ENCODE measurements at regions not wholly inside any gene's neighbourhood (a gene's known extent, or its start where the extent isn't known, plus 50 kb on each side); places are given as distances from the start of the nearest gene placed in this dataset.

GRCh38 chr13:80132741-80133601 is 208.0 kb downstream of the SPRY2 start:
- peak; percentile 7 to 76 for DNase-seq (ENCODE audit: low read depth in 2 of 2)

GRCh38 chr13:80131204-80131603 is 209.7 kb downstream of the SPRY2 start:
- peak; percentile 33 to 52 for DNase-seq (ENCODE audit: low read depth in 2 of 2)

- DNase-seq (ENCODE audit: low read depth in 2 of 2), result no peak
These were observed 214.4 kb downstream of the SPRY2 start for GRCh38 chr13:80126389-80127068.

GRCh38 chr13:80123945-80124344 is 217.0 kb downstream of the SPRY2 start:
- DNase-seq (ENCODE audit: low read depth in 2 of 2), result no peak

GRCh38 chr13:80121038-80121437 is 219.9 kb downstream of the SPRY2 start:
- no peak for DNase-seq (ENCODE audit: low read depth in 2 of 2)

- DNase-seq (ENCODE audit: low read depth in 2 of 2), result no peak
These were observed 222.4 kb downstream of the SPRY2 start for GRCh38 chr13:80118506-80118905.

GRCh38 chr13:80118099-80118498 is 222.8 kb downstream of the SPRY2 start:
- no peak for DNase-seq (ENCODE audit: low read depth in 2 of 2)

- DNase-seq (ENCODE audit: low read depth in 2 of 2), result no peak
These were observed 223.4 kb downstream of the SPRY2 start for GRCh38 chr13:80117515-80117914.

GRCh38 chr13:80116107-80116506 is 224.8 kb downstream of the SPRY2 start:
- peak in 1 of 2 donors; percentile 7 for DNase-seq (ENCODE audit: low read depth in 2 of 2)

GRCh38 chr13:80115616-80116015 is 225.3 kb downstream of the SPRY2 start:
- no peak for DNase-seq (ENCODE audit: low read depth in 2 of 2)

- DNase-seq (ENCODE audit: low read depth in 2 of 2), result no peak
These were observed 227.0 kb downstream of the SPRY2 start for GRCh38 chr13:80113714-80114454.

- peak in 1 of 2 donors; percentile 25 for DNase-seq (ENCODE audit: low read depth in 2 of 2)
These were observed 231.6 kb downstream of the SPRY2 start for GRCh38 chr13:80109303-80109702.

- DNase-seq (ENCODE audit: low read depth in 2 of 2), result peak in 1 of 2 donors; percentile 6
These were observed 235.6 kb downstream of the SPRY2 start for GRCh38 chr13:80105350-80105749.

GRCh38 chr13:80101040-80101439 is 239.9 kb downstream of the SPRY2 start:
- DNase-seq (ENCODE audit: low read depth in 2 of 2), result no peak

- no peak for DNase-seq (ENCODE audit: low read depth in 2 of 2)
These were observed 240.3 kb downstream of the SPRY2 start for GRCh38 chr13:80100636-80101035.

- no peak for DNase-seq (ENCODE audit: low read depth in 2 of 2)
These were observed 243.4 kb downstream of the SPRY2 start for GRCh38 chr13:80097561-80097960.

- no peak for DNase-seq (ENCODE audit: low read depth in 2 of 2)
These were observed 244.5 kb downstream of the SPRY2 start for GRCh38 chr13:80096383-80096782.

- DNase-seq (ENCODE audit: low read depth in 2 of 2), result no peak
These were observed 246.4 kb downstream of the SPRY2 start for GRCh38 chr13:80094526-80094925.

GRCh38 chr13:80093888-80094287 is 247.0 kb downstream of the SPRY2 start:
- no peak for DNase-seq (ENCODE audit: low read depth in 2 of 2)

- no peak for DNase-seq (ENCODE audit: low read depth in 2 of 2)
These were observed 254.6 kb downstream of the SPRY2 start for GRCh38 chr13:80086304-80086721.

- peak; percentile 45 to 65 for DNase-seq (ENCODE audit: low read depth in 2 of 2)
These were observed 256.9 kb downstream of the SPRY2 start for GRCh38 chr13:80083853-80084676.

All from dermis microvascular lymphatic vessel endothelial cell (primary cell).